H9 (cell line): ENCODE measurements at regions not wholly inside any gene's neighbourhood (a gene's known extent, or its start where the extent isn't known, plus 50 kb on each side); places are given as distances from the start of the nearest gene placed in this dataset.

Source experiments
- DNase-seq: peaks from one replicate; pipeline ENCODE4 v3.0.0-alpha.2; 2017
- H2AFZ ChIP-seq: one replicate; pipeline ENCODE4 v1.6.1; 2013; ENCODE audit warnings: mild to moderate bottlenecking, low read length, control low read depth, moderate library complexity
- H2AK5ac ChIP-seq: 2 replicates; pipeline ENCODE4 v1.6.1; 2013; ENCODE audit warnings: low read length, control low read depth, mixed read lengths; ENCODE audit not compliant: insufficient read length
- H2BK120ac ChIP-seq: one replicate; pipeline ENCODE4 v1.6.1; 2013; ENCODE audit warnings: low read depth, mild to moderate bottlenecking, low read length, control low read depth, inconsistent platforms; ENCODE audit not compliant: poor library complexity, severe bottlenecking
- H2BK12ac ChIP-seq: 2 replicates; pipeline ENCODE4 v1.6.1; 2013; ENCODE audit warnings: low read length, control low read depth, mixed read lengths, low read depth; ENCODE audit not compliant: insufficient read length
- H2BK15ac ChIP-seq: 2 replicates; pipeline ENCODE4 v1.6.1; 2013; ENCODE audit warnings: low read depth, low read length, control low read depth
- H2BK20ac ChIP-seq: one replicate; pipeline ENCODE4 v1.6.1; 2013; ENCODE audit warnings: low read depth, mild to moderate bottlenecking, low read length, control low read depth, inconsistent platforms; ENCODE audit not compliant: poor library complexity, severe bottlenecking
- H2BK5ac ChIP-seq: 2 replicates; pipeline ENCODE4 v1.6.1; 2013; ENCODE audit warnings: low read length, control low read depth, mixed read lengths; ENCODE audit not compliant: insufficient read length
- H3K14ac ChIP-seq: 2 replicates; pipeline ENCODE4 v1.6.1; 2013; ENCODE audit warnings: low read length, control low read depth; ENCODE audit not compliant: insufficient read depth
- H3K18ac ChIP-seq: 2 replicates; pipeline ENCODE4 v1.6.1; 2013; ENCODE audit warnings: low read depth, mild to moderate bottlenecking, mixed read lengths, low read length, control low read depth; ENCODE audit not compliant: insufficient read length
- H3K23ac ChIP-seq: 2 replicates; pipeline ENCODE4 v1.6.1; 2013; ENCODE audit warnings: low read length, control low read depth, mixed read lengths, low read depth; ENCODE audit not compliant: insufficient read length
- H3K23me2 ChIP-seq: 2 replicates; pipeline ENCODE4 v1.6.1; 2013; ENCODE audit warnings: low read depth, mild to moderate bottlenecking, mixed read lengths, low read length, control low read depth; ENCODE audit not compliant: insufficient read length, poor library complexity, severe bottlenecking
- H3K27ac ChIP-seq: 2 replicates; pipeline ENCODE4 v1.5.1; 2013; ENCODE audit warnings: low read length, control low read depth, mixed read lengths, low read depth; ENCODE audit not compliant: insufficient read length
- H3K27me3 ChIP-seq: 2 replicates; pipeline ENCODE4 v1.6.1; 2013; ENCODE audit warnings: low read length, control low read depth, inconsistent platforms; ENCODE audit not compliant: insufficient read depth
- H3K4ac ChIP-seq: 2 replicates; pipeline ENCODE4 v1.6.1; 2013; ENCODE audit warnings: low read depth, mild to moderate bottlenecking, control low read depth, inconsistent platforms, low read length, moderate library complexity
- H3K4me1 ChIP-seq: 2 replicates; pipeline ENCODE4 v1.6.1; 2013; ENCODE audit warnings: low read length, control low read depth, inconsistent platforms; ENCODE audit not compliant: insufficient read depth
- H3K4me2 ChIP-seq: 2 replicates; pipeline ENCODE4 v1.6.1; 2013; ENCODE audit warnings: low read length, control low read depth, mixed read lengths; ENCODE audit not compliant: insufficient read length, insufficient read depth
- H3K56ac ChIP-seq: 2 replicates; pipeline ENCODE4 v1.6.1; 2013; ENCODE audit warnings: low read depth, mild to moderate bottlenecking, mixed read lengths, low read length, control low read depth; ENCODE audit not compliant: insufficient read length
- H3K79me1 ChIP-seq: 2 replicates; pipeline ENCODE4 v1.6.1; 2013; ENCODE audit warnings: low read depth, mild to moderate bottlenecking, moderate library complexity, low read length, control low read depth, inconsistent platforms; ENCODE audit not compliant: insufficient read depth, poor library complexity, severe bottlenecking
- H3K79me2 ChIP-seq: 2 replicates; pipeline ENCODE4 v1.6.1; 2013; ENCODE audit warnings: low read length, control low read depth, inconsistent platforms; ENCODE audit not compliant: insufficient read depth
- H3K9ac ChIP-seq: 2 replicates; pipeline ENCODE4 v1.6.1; 2013; ENCODE audit warnings: low read length, control low read depth, mixed read lengths; ENCODE audit not compliant: insufficient read length; ENCODE audit errors: extremely low read depth
- H3K9me3 ChIP-seq: one replicate; pipeline ENCODE4 v1.6.1; 2013; ENCODE audit warnings: low read depth, low read length, inconsistent platforms; ENCODE audit not compliant: control insufficient read depth
- H3T11ph ChIP-seq: one replicate; pipeline ENCODE4 v1.6.1; 2013; ENCODE audit warnings: mild to moderate bottlenecking, low read length, control low read depth, inconsistent platforms
- H4K20me1 ChIP-seq: one replicate; pipeline ENCODE4 v1.6.1; 2013; ENCODE audit not compliant: control insufficient read depth, insufficient read length, insufficient read depth
- H4K5ac ChIP-seq: 2 replicates; pipeline ENCODE4 v1.6.1; 2013; ENCODE audit warnings: low read depth, mild to moderate bottlenecking, mixed read lengths, low read length, control low read depth; ENCODE audit not compliant: insufficient read length
- H4K8ac ChIP-seq: replicated peaks from 2 replicates; pipeline ENCODE4 v1.6.1; 2013; ENCODE audit warnings: low read length, control low read depth, mixed read lengths, low read depth; ENCODE audit not compliant: insufficient read length
- H4K91ac ChIP-seq: 2 replicates; pipeline ENCODE4 v1.6.1; 2013; ENCODE audit warnings: low read depth, mild to moderate bottlenecking, moderate library complexity, mixed read lengths, low read length, control low read depth; ENCODE audit not compliant: insufficient read length
- H3K27ac Mint-ChIP-seq, 3 experiments: 2 replicates in 2 of 3; 3 replicates in 1 of 3; pipeline ENCODE4 v1.8.0; 2020 to 2021; ENCODE audit warnings: mixed read lengths in 3 of 3, mild to moderate bottlenecking in 1 of 3, moderate library complexity in 1 of 3
- H3K27me3 Mint-ChIP-seq: 2 replicates; pipeline ENCODE4 v1.8.0; 2021; ENCODE audit warnings: low read depth, mild to moderate bottlenecking, moderate library complexity, mixed read lengths
- H3K36me3 Mint-ChIP-seq, 3 experiments: 2 replicates in 2 of 3; 3 replicates in 1 of 3; pipeline ENCODE4 v1.8.0; 2020 to 2021; ENCODE audit warnings: low read depth in 3 of 3, mixed read lengths in 3 of 3; ENCODE audit not compliant: insufficient read depth in 1 of 3
- H3K4me1 Mint-ChIP-seq, 2 experiments: 2 replicates each; pipeline ENCODE4 v1.8.0; 2020; ENCODE audit warnings: mixed read lengths in 2 of 2
- H3K4me3 Mint-ChIP-seq, 2 experiments: 2 replicates in 1 of 2; 3 replicates in 1 of 2; pipeline ENCODE4 v1.8.0; 2020 to 2021; ENCODE audit warnings: mild to moderate bottlenecking in 2 of 2, mixed read lengths in 2 of 2, moderate library complexity in 1 of 2
- H3K9me3 Mint-ChIP-seq, 2 experiments: 2 replicates in 1 of 2; 3 replicates in 1 of 2; pipeline ENCODE4 v1.8.0; 2020; ENCODE audit warnings: mild to moderate bottlenecking in 2 of 2, mixed read lengths in 2 of 2, moderate library complexity in 1 of 2
- CTCF ChIP-seq: fragments of 200-600 bp; sonication (generic); conservative IDR thresholded peaks from 3 replicates; pipeline ENCODE4 v1.8.0; 2021; ENCODE audit warnings: antibody characterized with exemption, mild to moderate bottlenecking
- WGBS: extraction: QIAGEN DNeasy Blood & Tissue Kit; methylation state at CpG from one replicate; pipeline ENCODE4 v1.1.7; 2013; ENCODE audit warnings: missing lambda C conversion rate, low lambda C conversion rate, mixed read lengths; ENCODE audit not compliant: insufficient read length; ENCODE audit errors: extremely low coverage; 5-methylcytosine and 5-hydroxymethylcytosine counted together

- H4K5ac ChIP-seq = no peak overlapping the region
- no peak for DNase-seq
- no peaks in the 10 kb centered on the region for H3K9me3 Mint-ChIP-seq
- no peak overlapping the region for H3K4me2 ChIP-seq
- H2BK5ac ChIP-seq = no peak overlapping the region
- H2BK15ac ChIP-seq = no peak overlapping the region
- no CpG with 5 or more reads among the region's 8 CpGs for WGBS
- H3K18ac ChIP-seq = no peak overlapping the region
- no peak overlapping the region for H3K23ac ChIP-seq
- H3K79me2 ChIP-seq = no peaks in the 10 kb centered on the region
- no peak overlapping the region for H3K4ac ChIP-seq
- H3K79me1 ChIP-seq = no peaks in the 10 kb centered on the region
- no peak overlapping the region for H3K4me3 Mint-ChIP-seq
- no peak overlapping the region for H2BK12ac ChIP-seq
- no peaks in the 10 kb centered on the region for H3K27me3 ChIP-seq
- H4K91ac ChIP-seq = no peak overlapping the region
- no peak overlapping the region for H2BK120ac ChIP-seq
- H3K4me1 ChIP-seq = no peaks in the 10 kb centered on the region
- H2AFZ ChIP-seq = no peak overlapping the region
- no peaks in the 10 kb centered on the region for H3K9me3 ChIP-seq
- no peaks in the 10 kb centered on the region for H3K27me3 Mint-ChIP-seq
- H3K27ac ChIP-seq = no peak overlapping the region
- H2AK5ac ChIP-seq = no peak overlapping the region
- no peaks in the 10 kb centered on the region for H4K20me1 ChIP-seq
- no peak overlapping the region for H3K56ac ChIP-seq
- H3K9ac ChIP-seq = no peak overlapping the region
- no peaks in the 10 kb centered on the region for H3K36me3 Mint-ChIP-seq
- no peak overlapping the region for H3K27ac Mint-ChIP-seq
- no peak overlapping the region for H3T11ph ChIP-seq
- no peak overlapping the region for H3K14ac ChIP-seq
- TF ChIP-seq CTCF = no peak
- no peaks in the 10 kb centered on the region for H3K23me2 ChIP-seq
- no peak overlapping the region for H4K8ac ChIP-seq
- H3K4me1 Mint-ChIP-seq = no peaks in the 10 kb centered on the region
- no peak overlapping the region for H2BK20ac ChIP-seq
Observed at GRCh38 chr10:43809211-43809930, 160.7 kb upstream of the ZNF32 start.
